GM21526 (cell line): ENCODE measurements at regions not wholly inside any gene's neighbourhood (a gene's known extent, or its start where the extent isn't known, plus 50 kb on each side); places are given as distances from the start of the nearest gene placed in this dataset.
"Not testable (repeated sequence)": the region's sequence is repeated elsewhere in the genome, so short reads cannot be mapped to it uniquely, and the experiment has no call there.

Experiments
- ATAC-seq: cut with Tn5 transposase; IDR thresholded peaks from one replicate; pipeline ENCODE4 v1.9.1; 2021; ENCODE audit warnings: moderate library complexity; ENCODE audit not compliant: unreplicated experiment, low FRiP score

DNA sequence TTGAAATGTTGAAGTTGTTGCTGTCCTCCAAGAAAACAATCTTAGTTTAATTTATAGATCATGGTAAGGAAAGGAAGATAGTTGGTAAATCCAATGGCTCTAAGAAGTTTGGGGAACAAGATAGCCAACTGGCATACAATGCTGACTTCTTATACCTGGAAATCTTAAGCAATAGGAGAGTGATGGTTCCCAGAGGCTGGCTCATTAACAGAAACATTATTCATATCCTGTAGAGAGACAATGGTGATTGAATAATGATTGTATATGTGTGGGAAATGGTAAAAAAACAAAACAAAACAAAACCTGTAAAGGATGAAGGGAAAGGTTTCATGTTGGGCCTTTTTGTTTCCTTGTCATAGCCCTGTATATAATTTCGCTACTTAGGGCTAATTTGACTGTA, 174.9 kb upstream of the CTSO start:
- no peak for ATAC-seq

DNA sequence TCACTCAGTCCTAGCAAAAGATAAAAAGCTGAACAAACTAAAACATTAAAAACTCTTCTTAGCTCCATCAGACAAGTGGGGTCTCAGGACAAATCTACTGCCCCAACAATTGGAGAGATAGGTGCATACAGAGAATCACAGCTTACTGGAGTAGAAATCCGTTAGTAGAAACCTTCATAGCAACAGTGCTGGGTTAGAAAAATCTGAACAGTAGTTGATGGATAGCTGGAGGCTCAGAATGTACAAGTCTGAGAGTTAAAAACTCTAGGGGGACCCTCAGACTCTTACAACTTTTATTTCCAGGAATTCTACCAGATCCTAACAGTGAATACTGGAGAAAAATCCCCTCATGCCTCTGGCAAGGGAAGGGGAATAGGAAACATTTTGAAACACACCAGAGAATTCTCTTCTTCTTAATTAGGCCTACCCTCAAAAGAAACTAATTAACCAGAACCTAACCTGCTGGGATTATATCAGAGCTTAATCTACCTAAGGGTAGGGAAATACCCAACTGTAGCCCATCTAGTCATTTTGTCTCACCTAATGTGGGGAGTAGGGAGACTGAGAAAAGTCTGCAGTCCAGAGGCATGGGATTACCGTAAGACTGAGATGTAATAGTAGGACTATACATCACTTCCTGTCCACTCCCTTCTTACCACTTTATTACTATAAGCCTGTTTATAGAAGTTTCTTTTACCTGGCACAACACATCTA, 165.0 kb upstream of the CTSO start:
- no peak for ATAC-seq

DNA sequence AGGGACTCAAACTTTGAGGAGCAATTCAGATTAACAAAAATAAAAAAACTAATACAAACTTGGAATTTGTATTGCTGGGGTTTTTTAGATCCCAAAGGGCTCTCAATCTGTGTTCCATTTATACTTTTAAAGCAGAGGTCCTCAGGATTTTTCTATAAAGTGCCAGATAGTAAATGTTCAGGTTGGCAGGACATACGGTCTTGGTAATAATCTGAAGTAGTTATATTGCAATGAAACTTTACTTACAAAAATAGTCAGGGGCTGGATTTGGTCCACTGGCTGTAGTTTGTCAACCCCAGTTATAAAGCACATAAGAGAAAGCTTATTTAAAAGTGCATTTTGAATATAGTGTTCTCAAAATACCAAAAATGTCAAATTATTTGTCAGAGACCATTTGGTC, 164.1 kb upstream of the CTSO start:
- no peak for ATAC-seq

GRCh38 chr4:156116991-156117390, 163.3 kb upstream of the CTSO start:
- ATAC-seq = no peak

- ATAC-seq = no peak
Observed at GRCh38 chr4:156113138-156113765, 159.6 kb upstream of the CTSO start.

DNA sequence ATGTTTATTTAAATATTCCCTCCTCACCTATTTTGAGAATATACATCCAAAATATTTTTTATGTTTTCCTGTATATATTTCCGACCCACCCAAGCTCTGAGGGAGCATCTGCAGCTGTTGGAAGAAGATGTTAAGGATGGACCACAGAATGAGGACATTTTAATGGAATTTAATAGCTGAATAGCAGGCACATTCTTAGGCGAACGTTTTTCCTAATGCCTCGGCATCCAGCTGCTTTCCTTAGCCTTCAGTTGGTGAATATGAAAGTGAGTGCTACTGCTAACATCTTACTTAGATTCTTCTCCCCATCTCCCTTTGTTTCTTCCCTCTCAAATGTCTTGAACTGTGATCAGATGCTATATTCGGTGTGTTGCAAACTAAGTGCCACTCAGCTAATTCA, 158.0 kb upstream of the CTSO start:
- no peak for ATAC-seq

GRCh38 chr4:156109943-156110900, 156.6 kb upstream of the CTSO start:
- ATAC-seq = no peak

DNA sequence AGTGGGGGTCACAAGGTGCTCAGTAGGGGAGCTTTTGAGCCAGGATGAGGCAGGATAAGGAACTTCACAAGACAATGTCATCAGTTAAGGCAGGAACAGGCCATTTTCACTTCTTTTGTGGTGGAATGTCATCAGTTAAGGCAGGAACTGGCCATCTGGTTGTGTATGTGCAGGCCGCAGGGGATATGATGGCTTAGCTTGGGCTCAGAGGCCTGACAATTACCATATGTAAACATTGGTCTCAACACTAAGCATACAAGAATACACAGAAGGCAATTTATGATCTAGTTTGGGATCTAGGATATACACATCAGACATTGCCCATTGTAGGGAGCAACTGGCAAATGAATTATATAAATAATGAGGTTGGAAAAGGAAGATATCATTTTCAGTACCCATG, 155.4 kb upstream of the CTSO start:
- not testable (repeated sequence) for ATAC-seq

DNA sequence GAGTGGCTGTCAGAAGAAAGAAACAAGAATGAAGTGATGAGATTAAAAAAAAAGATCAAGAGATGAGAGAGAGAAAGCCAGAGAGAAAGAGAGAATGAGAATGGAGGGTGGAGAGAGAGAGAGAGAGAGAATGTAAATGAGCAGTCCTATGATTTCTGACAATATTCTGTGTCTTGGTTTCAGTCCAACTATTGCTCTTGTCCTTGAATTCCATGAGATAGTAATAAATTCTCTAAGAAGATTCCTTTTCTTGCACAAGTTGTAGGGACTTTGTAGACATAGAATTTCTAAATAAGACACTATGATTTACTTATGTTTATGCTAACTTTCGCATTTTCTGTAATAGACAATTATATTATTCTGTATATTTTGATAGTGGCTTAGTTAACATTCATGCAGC, 149.6 kb upstream of the CTSO start:
- ATAC-seq = no peak

DNA sequence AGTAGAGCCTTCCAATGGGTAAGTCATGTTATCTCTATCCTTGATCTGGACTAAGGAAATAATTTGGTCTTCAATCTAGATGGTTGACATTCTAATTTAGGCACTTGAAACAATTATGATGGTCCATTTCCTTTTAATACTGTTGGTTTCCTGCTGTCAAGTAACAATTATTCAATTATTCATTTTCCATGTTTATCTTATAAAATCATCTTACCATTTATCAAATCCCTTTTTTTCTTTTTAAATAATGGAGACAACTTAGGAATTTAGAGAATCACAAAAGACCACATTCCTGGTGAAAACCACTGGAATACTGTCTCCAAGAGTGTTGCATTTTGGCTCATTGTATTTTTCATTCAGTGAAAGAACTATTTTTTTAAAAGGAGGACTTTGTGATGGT, 148.7 kb upstream of the CTSO start:
- no peak for ATAC-seq

DNA sequence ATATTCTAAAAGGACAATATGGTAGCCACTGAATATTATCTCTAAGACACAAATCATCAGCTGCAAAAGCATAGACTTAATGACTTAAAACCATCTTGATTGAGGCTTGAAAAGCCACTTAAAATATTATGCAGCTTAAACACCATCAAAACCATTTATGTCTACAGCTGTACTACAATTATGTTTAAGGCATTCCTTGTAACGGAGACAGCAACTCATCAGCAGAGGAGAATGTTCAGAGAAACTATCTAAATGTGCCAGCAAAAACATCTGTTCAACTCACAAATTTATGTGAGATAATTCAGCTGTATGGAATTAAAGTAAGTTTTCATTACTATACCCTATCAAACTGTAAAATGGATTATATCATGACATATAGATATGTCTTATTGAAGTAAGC, 147.9 kb upstream of the CTSO start:
- ATAC-seq = no peak

- ATAC-seq = no peak
Observed at GRCh38 chr4:156100651-156101050, 147.0 kb upstream of the CTSO start.

- no peak for ATAC-seq
Observed at GRCh38 chr4:156098805-156099204, 145.1 kb upstream of the CTSO start.

DNA sequence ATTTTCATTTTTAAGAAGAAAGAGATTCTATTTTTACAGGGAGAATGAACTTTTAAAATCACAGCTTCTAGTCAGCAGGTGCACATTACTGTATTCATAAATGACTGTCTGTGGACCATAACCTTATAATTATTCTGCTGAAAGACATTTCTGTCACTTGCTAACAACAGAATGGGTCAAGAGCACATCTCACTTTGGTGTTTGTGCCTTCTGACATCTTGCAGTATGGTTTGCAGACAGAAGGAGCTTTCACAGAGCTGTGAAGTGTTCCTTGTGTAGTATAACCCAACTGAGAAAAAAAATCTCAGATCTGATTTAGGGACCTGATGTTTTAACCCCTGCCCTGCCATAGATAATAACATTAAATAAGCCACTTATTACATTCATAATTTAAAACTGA, 131.4 kb upstream of the CTSO start:
- ATAC-seq = no peak

DNA sequence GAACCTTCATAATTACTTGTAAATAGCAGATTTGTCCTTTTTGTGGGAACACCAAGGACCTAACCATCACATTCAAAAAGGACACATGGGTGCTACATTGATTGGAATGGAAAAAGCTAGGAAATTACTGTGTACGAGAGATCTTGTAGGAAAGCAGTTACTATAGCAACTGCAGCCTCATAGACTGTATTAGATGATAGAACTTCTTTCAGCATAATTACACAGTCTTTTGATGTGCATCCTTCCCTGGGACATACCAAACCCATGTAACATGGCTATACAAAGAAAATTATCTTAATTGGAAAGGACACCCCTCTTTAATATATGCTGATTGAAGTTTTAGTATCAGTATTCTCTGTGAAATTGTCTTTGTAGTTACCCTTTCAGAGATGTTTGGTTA, 130.7 kb upstream of the CTSO start:
- ATAC-seq = no peak

DNA sequence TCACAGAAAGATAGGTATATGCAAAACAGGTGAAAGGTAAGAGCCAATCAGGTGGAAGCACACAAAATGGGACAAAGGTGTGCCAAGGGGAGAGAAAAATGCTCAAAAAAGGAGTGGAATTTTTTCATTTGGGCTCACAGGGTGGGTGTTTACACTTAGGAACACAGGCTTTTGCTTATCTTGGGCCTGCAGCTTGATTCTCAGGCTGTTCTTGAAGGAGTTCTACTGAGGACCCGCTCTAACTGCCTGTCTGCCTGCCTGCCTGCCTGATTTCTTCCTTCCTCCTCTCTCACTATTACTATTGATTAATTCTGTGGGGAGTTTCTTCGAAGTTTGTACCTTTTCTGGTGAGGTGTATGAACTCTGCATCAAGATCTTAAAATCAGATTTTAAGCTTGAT, 120.3 kb upstream of the CTSO start:
- no peak for ATAC-seq

DNA sequence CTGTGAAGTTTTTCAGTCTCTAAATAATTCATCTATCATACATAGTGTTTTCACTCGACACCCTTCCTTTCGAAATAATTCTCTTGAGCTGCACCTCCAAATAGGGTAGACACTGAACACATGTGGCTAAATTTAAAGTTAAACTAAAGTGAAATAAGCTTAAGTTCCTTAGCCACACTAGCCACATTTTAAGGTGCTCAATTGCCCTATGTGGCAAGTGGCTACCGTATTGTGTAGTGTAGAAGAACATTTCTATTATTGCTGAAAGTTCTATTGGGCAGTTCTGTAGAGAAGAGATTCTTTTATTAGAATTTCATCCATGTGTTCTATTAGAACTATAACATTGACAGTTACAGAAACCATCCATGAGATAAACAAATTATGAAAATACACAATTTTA, 107.0 kb upstream of the CTSO start:
- no peak for ATAC-seq

GRCh38 chr4:156053174-156053573, 99.5 kb upstream of the CTSO start:
- ATAC-seq = no peak

DNA sequence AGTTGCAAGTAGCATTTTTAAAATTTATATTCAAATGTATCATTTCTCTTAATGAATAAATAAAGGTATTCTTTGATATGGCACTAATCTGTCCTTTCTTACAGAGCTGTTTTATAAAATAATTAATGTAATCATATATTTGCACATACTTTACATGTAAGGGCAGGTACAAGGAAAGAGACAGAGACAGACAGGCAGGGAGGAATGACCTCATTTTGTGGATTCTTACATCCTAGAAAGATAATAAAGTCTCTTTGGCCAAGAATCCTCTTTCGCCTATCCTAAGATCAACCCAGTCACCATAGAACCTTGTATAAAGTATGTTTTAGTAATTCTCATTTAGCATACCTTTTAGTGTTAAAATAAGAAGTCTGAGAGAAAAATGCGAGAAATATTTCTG, 98.5 kb upstream of the CTSO start:
- no peak for ATAC-seq

DNA sequence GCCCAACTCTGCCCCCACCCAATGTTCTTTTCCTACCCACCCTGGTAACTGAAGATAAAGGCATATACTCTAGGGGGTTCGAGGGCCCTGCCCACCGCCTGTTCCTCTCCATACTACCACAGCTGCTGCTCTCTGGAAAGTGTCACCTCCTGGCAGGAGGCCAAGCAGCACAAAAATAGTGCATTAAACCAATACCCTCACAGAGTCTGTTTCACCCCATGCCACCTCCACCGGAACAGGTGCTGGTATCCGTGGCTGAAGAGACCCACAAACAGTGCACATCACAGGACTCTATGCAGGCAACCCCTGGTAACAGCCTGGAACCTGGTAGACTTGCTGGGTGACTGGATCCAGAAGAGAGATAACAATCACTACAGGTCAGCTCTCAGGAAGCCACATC, 85.1 kb upstream of the CTSO start:
- no peak for ATAC-seq

DNA sequence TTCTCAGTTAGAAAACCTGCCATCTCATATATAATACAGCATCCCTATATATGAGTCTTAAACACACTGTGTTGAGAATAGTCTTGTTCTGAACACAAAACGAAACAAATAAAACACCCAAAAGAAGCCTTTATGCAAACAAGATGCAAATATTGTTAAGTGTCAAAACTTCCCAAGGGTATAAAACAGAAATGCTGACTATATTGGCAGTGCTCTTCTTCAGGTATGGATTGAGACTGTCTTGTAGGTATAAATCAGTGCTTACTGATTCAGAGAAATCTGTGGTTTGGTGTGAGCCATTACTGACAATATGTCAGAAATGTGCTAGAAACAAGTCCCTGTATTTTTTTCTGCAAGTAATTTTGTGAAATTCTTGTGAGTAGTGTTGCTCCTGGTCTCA, 82.8 kb upstream of the CTSO start:
- ATAC-seq = no peak
